ENCODE measurements at regions not wholly inside any gene's neighbourhood (a gene's known extent, or its start where the extent isn't known, plus 50 kb on each side); places are given as distances from the start of the nearest gene placed in this dataset.

DNA sequence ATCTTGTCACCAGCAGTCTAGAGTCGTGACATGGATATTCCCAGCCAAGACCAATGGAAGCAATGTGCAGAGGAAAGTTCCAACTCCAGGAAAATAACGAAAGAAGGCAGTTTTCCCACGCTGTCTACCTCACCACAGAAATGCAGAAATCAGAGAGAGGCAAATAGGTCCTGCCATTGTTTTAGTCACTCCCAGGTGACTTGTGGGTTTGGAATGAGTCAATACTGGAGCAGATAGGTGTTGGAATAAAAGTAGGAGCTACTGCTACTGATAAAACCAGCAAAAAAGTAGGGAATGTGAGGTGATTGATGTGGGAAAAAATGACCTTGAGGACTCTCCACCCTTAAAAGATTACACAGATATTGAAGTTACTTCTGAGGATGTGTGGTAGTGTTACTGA lies 72.8 kb upstream of the RAI2 start:
- peaks cover 0 to 2% (median 0%) of the 10 kb centered on the region in 4 donors for H3K27me3 ChIP-seq (ENCODE audit: control insufficient read depth in 4 of 4, insufficient read depth in 4 of 4, low read length in 3 of 4)
- no peak overlapping the region for H3K27ac ChIP-seq (ENCODE audit: low read depth in 1 of 2, low read length in 2 of 2)
- H3K9ac ChIP-seq (ENCODE audit: low read depth in 1 of 2, low read length in 2 of 2), result no peak overlapping the region
- H3K36me3 ChIP-seq (ENCODE audit: control insufficient read depth in 4 of 4, insufficient read depth in 3 of 4, low read depth in 1 of 4, low read length in 3 of 4), result no peaks in the 10 kb centered on the region
- no peak for TF ChIP-seq ATF3 (IDR thresholded peaks at IDR 0.05)
- no peaks in the 10 kb centered on the region for H3K4me1 ChIP-seq (ENCODE audit: control insufficient read depth in 4 of 4, insufficient read depth in 4 of 4, low read length in 3 of 4)
- no peak overlapping the region for H3K4me3 ChIP-seq (ENCODE audit: low read depth in 1 of 3, low read length in 3 of 3)
- WGBS, result 83% methylated on average over 3 of the region's 3 CpGs
- no peak for DNase-seq (ENCODE audit: low spot score)
- H3K9me3 ChIP-seq (ENCODE audit: control insufficient read depth in 4 of 4, low read length in 3 of 4), result no peaks in the 10 kb centered on the region

GRCh38 chrX:17932781-17933180 lies 71.7 kb upstream of the RAI2 start:
- no peak overlapping the region for H3K27ac ChIP-seq (ENCODE audit: low read depth in 1 of 2, low read length in 2 of 2)
- peaks cover 0 to 2% (median 0%) of the 10 kb centered on the region in 4 donors for H3K27me3 ChIP-seq (ENCODE audit: control insufficient read depth in 4 of 4, insufficient read depth in 4 of 4, low read length in 3 of 4)
- no peak for TF ChIP-seq RXRA (IDR thresholded peaks at IDR 0.05)
- TF ChIP-seq ATF3 (IDR thresholded peaks at IDR 0.05), result no peak
- TF ChIP-seq, protein P1, sequence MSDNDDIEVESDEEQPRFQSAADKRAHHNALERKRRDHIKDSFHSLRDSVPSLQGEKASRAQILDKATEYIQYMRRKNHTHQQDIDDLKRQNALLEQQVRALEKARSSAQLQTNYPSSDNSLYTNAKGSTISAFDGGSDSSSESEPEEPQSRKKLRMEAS (IDR thresholded peaks at IDR 0.05), result no peak
- no peak for TF ChIP-seq CTCF (IDR thresholded peaks at IDR 0.05; ENCODE audit: low read depth, low read length, missing input control)
- TF ChIP-seq NR2F2 (IDR thresholded peaks at IDR 0.05), result no peak
- no peak for TF ChIP-seq EGR1 (IDR thresholded peaks at IDR 0.05; ENCODE audit: low read depth in 2 of 2)
- TF ChIP-seq RAD21 (IDR thresholded peaks at IDR 0.05), result no peak
- TF ChIP-seq, protein P2, sequence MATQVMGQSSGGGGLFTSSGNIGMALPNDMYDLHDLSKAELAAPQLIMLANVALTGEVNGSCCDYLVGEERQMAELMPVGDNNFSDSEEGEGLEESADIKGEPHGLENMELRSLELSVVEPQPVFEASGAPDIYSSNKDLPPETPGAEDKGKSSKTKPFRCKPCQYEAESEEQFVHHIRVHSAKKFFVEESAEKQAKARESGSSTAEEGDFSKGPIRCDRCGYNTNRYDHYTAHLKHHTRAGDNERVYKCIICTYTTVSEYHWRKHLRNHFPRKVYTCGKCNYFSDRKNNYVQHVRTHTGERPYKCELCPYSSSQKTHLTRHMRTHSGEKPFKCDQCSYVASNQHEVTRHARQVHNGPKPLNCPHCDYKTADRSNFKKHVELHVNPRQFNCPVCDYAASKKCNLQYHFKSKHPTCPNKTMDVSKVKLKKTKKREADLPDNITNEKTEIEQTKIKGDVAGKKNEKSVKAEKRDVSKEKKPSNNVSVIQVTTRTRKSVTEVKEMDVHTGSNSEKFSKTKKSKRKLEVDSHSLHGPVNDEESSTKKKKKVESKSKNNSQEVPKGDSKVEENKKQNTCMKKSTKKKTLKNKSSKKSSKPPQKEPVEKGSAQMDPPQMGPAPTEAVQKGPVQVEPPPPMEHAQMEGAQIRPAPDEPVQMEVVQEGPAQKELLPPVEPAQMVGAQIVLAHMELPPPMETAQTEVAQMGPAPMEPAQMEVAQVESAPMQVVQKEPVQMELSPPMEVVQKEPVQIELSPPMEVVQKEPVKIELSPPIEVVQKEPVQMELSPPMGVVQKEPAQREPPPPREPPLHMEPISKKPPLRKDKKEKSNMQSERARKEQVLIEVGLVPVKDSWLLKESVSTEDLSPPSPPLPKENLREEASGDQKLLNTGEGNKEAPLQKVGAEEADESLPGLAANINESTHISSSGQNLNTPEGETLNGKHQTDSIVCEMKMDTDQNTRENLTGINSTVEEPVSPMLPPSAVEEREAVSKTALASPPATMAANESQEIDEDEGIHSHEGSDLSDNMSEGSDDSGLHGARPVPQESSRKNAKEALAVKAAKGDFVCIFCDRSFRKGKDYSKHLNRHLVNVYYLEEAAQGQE (IDR thresholded peaks at IDR 0.05), result no peak
- no peak for TF ChIP-seq FOXA1 (IDR thresholded peaks at IDR 0.05)
- no peak for TF ChIP-seq JUND (IDR thresholded peaks at IDR 0.05)
- TF ChIP-seq HNF4G (IDR thresholded peaks at IDR 0.05), result no peak
- TF ChIP-seq ZBTB33 (IDR thresholded peaks at IDR 0.05), result no peak
- TF ChIP-seq TAF1 (conservative IDR thresholded peaks at IDR 0.05), result no peak
- no peak for TF ChIP-seq HNF4A (conservative IDR thresholded peaks at IDR 0.05)
- TF ChIP-seq SP1 (IDR thresholded peaks at IDR 0.05), result no peak
- TF ChIP-seq YY1 (IDR thresholded peaks at IDR 0.05), result no peak
- no peaks in the 10 kb centered on the region for H3K9me3 ChIP-seq (ENCODE audit: control insufficient read depth in 4 of 4, low read length in 3 of 4)
- no peak overlapping the region for H3K9ac ChIP-seq (ENCODE audit: low read depth in 1 of 2, low read length in 2 of 2)
- no peaks in the 10 kb centered on the region for H3K36me3 ChIP-seq (ENCODE audit: control insufficient read depth in 4 of 4, insufficient read depth in 3 of 4, low read depth in 1 of 4, low read length in 3 of 4)
- DNase-seq (ENCODE audit: low spot score), result no peak
- H3K4me3 ChIP-seq (ENCODE audit: low read depth in 1 of 3, low read length in 3 of 3), result no peak overlapping the region
- WGBS, result 88% methylated on average over 4 of the region's 4 CpGs
- no peaks in the 10 kb centered on the region for H3K4me1 ChIP-seq (ENCODE audit: control insufficient read depth in 4 of 4, insufficient read depth in 4 of 4, low read length in 3 of 4)
